ENCODE measurements at regions not wholly inside any gene's neighbourhood (a gene's known extent, or its start where the extent isn't known, plus 50 kb on each side); places are given as distances from the start of the nearest gene placed in this dataset.

DNA sequence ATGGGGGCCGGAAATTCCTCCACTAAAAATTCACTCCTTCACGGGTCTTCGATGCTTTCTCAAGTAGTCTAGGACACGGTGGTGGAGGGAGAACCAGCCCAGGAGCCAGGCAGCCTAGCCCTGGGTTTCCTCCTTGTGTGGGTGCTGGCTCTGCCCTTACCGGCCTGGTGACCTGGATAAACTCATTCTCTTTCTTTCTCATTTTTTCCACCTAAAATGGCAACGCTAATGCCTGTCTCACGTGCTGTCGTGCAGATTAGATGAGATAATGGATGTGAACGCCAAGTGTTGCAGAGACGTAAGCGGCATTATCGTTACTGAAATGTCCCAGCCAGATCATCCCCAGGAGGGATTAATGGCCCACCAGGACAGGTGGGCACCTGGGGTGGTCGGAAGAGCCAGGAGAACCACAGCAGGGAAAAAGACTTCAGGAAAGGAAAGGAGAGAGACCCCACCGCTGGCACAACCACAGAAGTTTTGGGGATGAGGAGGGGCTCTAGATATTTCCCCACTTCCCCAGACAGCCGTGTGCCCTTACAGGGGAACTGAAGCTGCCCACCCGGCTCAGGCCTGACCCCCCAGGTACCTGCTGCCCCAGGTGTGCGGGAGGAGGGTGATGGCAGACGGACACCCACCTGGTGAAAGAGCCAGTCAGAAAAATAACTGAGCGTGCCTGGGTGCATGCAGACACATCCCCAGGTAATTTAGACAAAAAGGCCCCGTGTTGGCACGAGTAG, 100.8 kb upstream of the ASAP2 start:
- TF ChIP-seq, protein P1, sequence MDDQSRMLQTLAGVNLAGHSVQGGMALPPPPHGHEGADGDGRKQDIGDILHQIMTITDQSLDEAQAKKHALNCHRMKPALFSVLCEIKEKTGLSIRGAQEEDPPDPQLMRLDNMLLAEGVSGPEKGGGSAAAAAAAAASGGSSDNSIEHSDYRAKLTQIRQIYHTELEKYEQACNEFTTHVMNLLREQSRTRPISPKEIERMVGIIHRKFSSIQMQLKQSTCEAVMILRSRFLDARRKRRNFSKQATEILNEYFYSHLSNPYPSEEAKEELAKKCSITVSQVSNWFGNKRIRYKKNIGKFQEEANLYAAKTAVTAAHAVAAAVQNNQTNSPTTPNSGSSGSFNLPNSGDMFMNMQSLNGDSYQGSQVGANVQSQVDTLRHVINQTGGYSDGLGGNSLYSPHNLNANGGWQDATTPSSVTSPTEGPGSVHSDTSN (IDR thresholded peaks at IDR 0.05; ENCODE audit: insufficient replicate concordance, low read depth, low read length): no peak
- TF ChIP-seq YY1 (IDR thresholded peaks at IDR 0.05; ENCODE audit: low read depth, low read length) (no peak), FOS (IDR thresholded peaks at IDR 0.05; ENCODE audit: borderline replicate concordance, extremely low read depth, insufficient read length) (no peak)
